Tibial nerve (tissue), 4 donors: ENCODE measurements at regions not wholly inside any gene's neighbourhood (a gene's known extent, or its start where the extent isn't known, plus 50 kb on each side); places are given as distances from the start of the nearest gene placed in this dataset.

Experiments
- DNase-seq, 2 donors: peaks; one replicate each; pipeline ENCODE4 v3.0.0-alpha.2; 2019; ENCODE audit warnings: low spot score in 2 of 2
- H3K27ac ChIP-seq, 4 donors: fragments of 200-600 bp; sonication (generic) in 3 of 4; one replicate each; pipeline ENCODE4 v1.5.1; 2017 to 2019; ENCODE audit warnings: mild to moderate bottlenecking in 1 of 4
- H3K27me3 ChIP-seq, 2 donors: fragments of 200-600 bp; sonication (generic) in 1 of 2; one replicate each; pipeline versions ENCODE4 v1.5.1 to v1.6.0; 2017 to 2019
- H3K36me3 ChIP-seq, 3 donors: fragments of 200-600 bp; sonication (generic); one replicate each; pipeline ENCODE4 v1.5.1; 2018 to 2019
- H3K4me1 ChIP-seq, 4 donors: fragments of 200-600 bp; sonication (generic) in 3 of 4; one replicate each; pipeline ENCODE4 v1.5.1; 2017 to 2019
- H3K4me3 ChIP-seq, 4 donors: fragments of 200-600 bp; sonication (generic) in 3 of 4; one replicate each; pipeline ENCODE4 v1.5.1; 2017 to 2019; ENCODE audit warnings: mild to moderate bottlenecking in 1 of 4, moderate library complexity in 1 of 4
- H3K9me3 ChIP-seq, 4 donors: fragments of 200-600 bp; sonication (generic) in 3 of 4; one replicate each; pipeline ENCODE4 v1.5.1; 2017 to 2019
- CTCF ChIP-seq, 5 experiments: fragments of 200-600 bp in 3 of 5; fragments of 450-650 bp in 2 of 5; sonication (generic) in 3 of 5; IDR thresholded peaks; one replicate each; pipeline ENCODE4 v1.5.1; 2016 to 2019; ENCODE audit warnings: antibody characterized with exemption in 5 of 5, mild to moderate bottlenecking in 3 of 5, moderate library complexity in 2 of 5
- EP300 ChIP-seq, 2 donors: sonication (generic); formaldehyde crosslinking; IDR thresholded peaks; one replicate each; pipeline ENCODE4 v1.6.1; 2017; ENCODE audit warnings: antibody characterized with exemption in 2 of 2, mild to moderate bottlenecking in 1 of 2
- POLR2A ChIP-seq, 2 donors: fragments of 450-650 bp; IDR thresholded peaks; one replicate each; pipeline ENCODE4 v1.6.1; 2017; ENCODE audit warnings: antibody characterized with exemption in 2 of 2, mild to moderate bottlenecking in 2 of 2, moderate library complexity in 2 of 2
- WGBS, 2 donors: methylation state at CpG; one replicate each; pipeline ENCODE4 v1.1.5; 2018; 5-methylcytosine and 5-hydroxymethylcytosine counted together

DNA sequence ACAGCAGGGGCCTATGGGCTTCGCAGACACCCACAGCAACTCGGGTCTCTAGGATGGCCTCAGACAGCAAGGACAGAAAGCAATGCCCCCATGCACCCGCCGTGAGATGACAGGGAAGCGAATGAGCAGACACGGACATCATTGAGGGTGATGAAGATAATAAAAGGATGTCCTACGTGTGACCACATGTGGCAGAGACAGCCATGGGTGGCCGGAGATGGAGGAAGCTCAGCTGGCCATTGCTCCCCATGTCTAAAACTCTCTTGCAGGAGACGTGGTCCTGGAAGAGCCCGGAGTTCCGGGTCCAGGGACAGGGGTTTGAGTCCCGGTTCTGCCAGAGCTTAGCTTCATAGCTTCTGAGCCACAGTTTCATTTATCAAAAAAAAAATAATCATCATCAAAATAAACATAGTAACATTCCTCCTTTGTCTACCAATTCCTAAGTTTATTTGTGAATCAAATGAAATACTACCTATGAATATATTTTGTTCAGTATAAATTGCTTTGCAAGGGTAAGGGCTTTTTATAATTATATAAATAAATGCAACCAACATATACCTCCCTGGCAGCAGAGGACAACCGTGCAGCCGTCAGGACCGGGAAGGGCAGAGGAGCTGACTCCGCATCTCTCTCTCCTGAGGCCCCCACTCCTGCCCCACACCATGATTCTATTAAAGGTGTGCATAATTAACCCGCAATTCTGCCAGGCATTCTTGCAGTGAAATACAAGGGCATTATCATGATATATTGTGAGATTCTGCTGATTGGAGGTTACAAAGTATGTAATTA is 401.4 kb upstream of the MYT1L start:
- Histone ChIP-seq H3K27ac (no peak overlapping the region), H3K4me3 (no peak overlapping the region), H3K4me1 (no peaks in the 10 kb centered on the region), H3K36me3 (no peaks in the 10 kb centered on the region), H3K27me3 (no peaks in the 10 kb centered on the region), H3K9me3 (no peaks in the 10 kb centered on the region)
- no peak for TF ChIP-seq EP300 (IDR thresholded peaks at IDR 0.05)
- no peak for TF ChIP-seq POLR2A (IDR thresholded peaks at IDR 0.05)
- TF ChIP-seq CTCF (IDR thresholded peaks at IDR 0.05), result no peak
- WGBS, 2 donors, result 77 to 87% methylated on average over 17 of the region's 17 CpGs
- DNase-seq, result no peak

DNA sequence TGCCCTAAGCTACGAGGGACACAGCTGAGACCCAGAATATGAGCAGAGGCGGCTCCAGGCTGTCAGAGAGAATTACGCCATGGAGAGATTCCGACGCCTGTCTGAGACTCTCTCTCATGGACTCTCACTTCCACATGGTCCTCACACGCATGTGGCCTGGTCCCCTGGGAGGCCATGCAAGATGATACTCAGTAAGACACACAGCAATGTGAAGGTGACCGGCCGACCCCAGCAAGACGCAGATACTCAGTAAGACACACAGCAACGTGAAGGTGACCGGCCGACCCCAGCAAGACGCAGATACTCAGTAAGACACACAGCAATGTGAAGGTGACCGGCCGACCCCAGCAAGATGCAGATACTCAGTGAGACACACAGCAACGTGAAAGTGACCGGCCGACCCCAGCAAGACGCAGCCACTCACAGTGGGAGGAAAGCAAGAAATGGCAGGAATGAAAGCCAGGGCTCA is 400.8 kb upstream of the MYT1L start:
- H3K4me1 ChIP-seq, result no peaks in the 10 kb centered on the region
- no peak for TF ChIP-seq EP300 (IDR thresholded peaks at IDR 0.05)
- TF ChIP-seq CTCF (IDR thresholded peaks at IDR 0.05), result no peak
- no peak for TF ChIP-seq POLR2A (IDR thresholded peaks at IDR 0.05)
- 76 to 79% methylated on average over 19 of the region's 19 CpGs for WGBS, 2 donors
- no peak overlapping the region for H3K4me3 ChIP-seq
- no peaks in the 10 kb centered on the region for H3K36me3 ChIP-seq
- no peak for DNase-seq
- H3K27me3 ChIP-seq, result no peaks in the 10 kb centered on the region
- H3K27ac ChIP-seq, result no peak overlapping the region
- no peaks in the 10 kb centered on the region for H3K9me3 ChIP-seq

DNA sequence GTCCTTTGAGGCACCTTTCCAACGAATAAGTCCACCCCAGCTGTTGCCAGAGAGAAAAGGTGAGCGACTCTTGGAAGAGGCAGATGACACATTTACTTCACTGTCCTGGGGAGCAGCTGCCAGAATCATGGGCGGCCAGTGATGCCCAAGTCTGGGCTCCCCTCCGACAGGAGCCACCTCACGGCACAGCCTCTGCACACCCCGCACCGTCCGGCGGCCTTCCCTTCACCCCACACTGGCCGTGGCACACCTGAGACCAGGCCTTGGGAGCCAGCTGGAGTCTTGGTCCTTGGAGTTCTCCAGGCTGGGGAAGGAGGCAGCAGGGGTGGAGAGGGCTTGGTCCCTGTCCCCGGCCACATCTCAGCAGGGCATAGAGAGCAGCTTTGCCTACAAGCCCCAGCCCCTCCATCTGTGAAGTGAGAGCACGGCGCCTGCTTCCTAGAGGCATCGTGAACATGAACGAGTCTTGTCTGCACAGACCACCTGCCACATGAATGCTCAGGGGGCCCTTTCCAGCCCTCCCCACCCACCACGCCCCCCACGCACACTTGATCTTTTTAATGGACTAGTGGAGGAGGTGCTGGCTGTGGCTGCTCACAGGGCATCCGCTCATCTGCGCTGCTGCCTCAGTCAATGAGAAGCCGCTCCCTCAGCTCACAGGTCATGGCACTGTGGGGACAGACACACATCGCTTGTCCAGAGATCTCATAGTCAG is 400.2 kb upstream of the MYT1L start:
- WGBS, 2 donors, result 82% methylated on average over 18 of the region's 21 CpGs
- Histone ChIP-seq H3K4me3 (no peak overlapping the region), H3K9me3 (no peaks in the 10 kb centered on the region), H3K36me3 (no peaks in the 10 kb centered on the region), H3K4me1 (no peaks in the 10 kb centered on the region), H3K27ac (no peak overlapping the region), H3K27me3 (no peaks in the 10 kb centered on the region)
- no peak for DNase-seq
- TF ChIP-seq CTCF (IDR thresholded peaks at IDR 0.05), result no peak
- TF ChIP-seq EP300 (IDR thresholded peaks at IDR 0.05), result no peak
- TF ChIP-seq POLR2A (IDR thresholded peaks at IDR 0.05), result no peak

DNA sequence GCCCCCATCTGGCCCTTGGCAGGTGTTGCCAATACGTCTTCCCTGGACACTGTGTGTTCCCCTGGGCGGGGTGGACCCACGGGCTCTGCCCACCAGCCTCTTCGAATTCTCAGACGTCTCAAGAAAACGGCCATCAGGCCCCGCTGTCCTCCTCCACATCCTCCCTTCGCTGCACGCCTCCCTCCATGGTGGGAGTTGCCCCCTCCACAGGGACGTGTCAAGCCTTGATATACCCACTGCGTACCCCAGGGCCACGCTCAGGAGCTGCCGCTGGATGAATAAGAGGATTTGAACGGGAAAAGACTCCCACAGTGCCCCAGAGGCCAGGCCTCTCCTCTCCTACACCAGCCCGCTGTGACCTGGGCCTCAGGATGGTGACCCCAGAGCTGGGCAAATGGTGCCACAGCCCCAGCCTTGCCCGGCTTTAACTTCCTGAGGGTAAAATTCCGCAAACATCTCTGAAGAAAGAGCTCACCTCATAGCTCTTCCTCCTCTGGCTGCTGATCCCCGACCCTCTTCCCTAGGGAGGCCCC is 399.3 kb upstream of the MYT1L start:
- no peaks in the 10 kb centered on the region for H3K27me3 ChIP-seq
- no peak overlapping the region for H3K27ac ChIP-seq
- no peak for DNase-seq
- no peak for TF ChIP-seq POLR2A (IDR thresholded peaks at IDR 0.05)
- no peak for TF ChIP-seq CTCF (IDR thresholded peaks at IDR 0.05)
- TF ChIP-seq EP300 (IDR thresholded peaks at IDR 0.05), result no peak
- H3K36me3 ChIP-seq, result no peaks in the 10 kb centered on the region
- H3K4me3 ChIP-seq, result no peak overlapping the region
- WGBS, 2 donors, result 83 to 86% methylated on average over 17 to 18 of the region's 18 CpGs
- no peaks in the 10 kb centered on the region for H3K4me1 ChIP-seq
- H3K9me3 ChIP-seq, result no peaks in the 10 kb centered on the region

GRCh38 chr2:2729246-2729645 is 398.2 kb upstream of the MYT1L start:
- H3K27ac ChIP-seq, result no peak overlapping the region
- no peak overlapping the region for H3K4me3 ChIP-seq
- H3K27me3 ChIP-seq, result no peaks in the 10 kb centered on the region
- H3K36me3 ChIP-seq, result no peaks in the 10 kb centered on the region
- no peaks in the 10 kb centered on the region for H3K9me3 ChIP-seq
- DNase-seq, result no peak
- no peaks in the 10 kb centered on the region for H3K4me1 ChIP-seq
- 74 to 78% methylated on average over 9 of the region's 9 CpGs for WGBS, 2 donors
- TF ChIP-seq CTCF (IDR thresholded peaks at IDR 0.05) (no peak), EP300 (IDR thresholded peaks at IDR 0.05) (no peak)
